Colonic mucosa (tissue), 4 donors: ENCODE measurements at regions not wholly inside any gene's neighbourhood (a gene's known extent, or its start where the extent isn't known, plus 50 kb on each side); places are given as distances from the start of the nearest gene placed in this dataset.

Source experiments
- DNase-seq: peaks from one replicate; pipeline ENCODE4 v3.0.0-alpha.2; 2020
- H3K27ac ChIP-seq: fragments of 200-600 bp; one replicate; pipeline ENCODE4 v1.8.0; 2021
- H3K27me3 ChIP-seq: fragments of 200-600 bp; one replicate; pipeline ENCODE4 v1.8.0; 2021
- H3K36me3 ChIP-seq: fragments of 200-600 bp; one replicate; pipeline ENCODE4 v1.8.0; 2021
- H3K4me1 ChIP-seq: fragments of 200-600 bp; one replicate; pipeline ENCODE4 v1.8.0; 2021; ENCODE audit warnings: mild to moderate bottlenecking
- H3K4me3 ChIP-seq: fragments of 200-600 bp; one replicate; pipeline ENCODE4 v1.8.0; 2021
- H3K9ac ChIP-seq, 2 donors: one replicate each; pipeline ENCODE4 v1.7.0; 2013; ENCODE audit warnings: control low read depth in 2 of 2, low read depth in 2 of 2, low read length in 2 of 2
- H3K9me3 ChIP-seq: fragments of 200-600 bp; one replicate; pipeline ENCODE4 v1.8.0; 2021
- intact Hi-C: fragments of 100-400 bp; cut with DNase I; formaldehyde crosslinking; loops from one replicate; pipeline ENCODE4 v1.14.1; 2022
- TF ChIP-seq, protein P1 (sequence below): fragments of 200-600 bp; IDR thresholded peaks from one replicate; pipeline ENCODE4 v1.8.0; 2022; ENCODE audit warnings: antibody characterized with exemption, mild to moderate bottlenecking
- donor health status: healthy.
- donor health status: DM: no; HTN: no; CAD: no.
- donor health status: DM: no; HTN: no; CAD: no.

GRCh38 chr2:120947982-120948661 is 212.5 kb downstream of the GLI2 start:
- no peak for DNase-seq
- Histone ChIP-seq H3K27ac (no peak overlapping the region), H3K9ac (no peak overlapping the region), H3K9me3 (no peaks in the 10 kb centered on the region), H3K4me1 (no peaks in the 10 kb centered on the region), H3K36me3 (no peaks in the 10 kb centered on the region), H3K4me3 (no peak overlapping the region), H3K27me3 (no peaks in the 10 kb centered on the region)
- intact Hi-C loops = loop anchor here (10.0 kb wide), 1 partner anchor 213 kb away; the partner anchor contains the start of gene GLI2
- TF ChIP-seq, protein P1, sequence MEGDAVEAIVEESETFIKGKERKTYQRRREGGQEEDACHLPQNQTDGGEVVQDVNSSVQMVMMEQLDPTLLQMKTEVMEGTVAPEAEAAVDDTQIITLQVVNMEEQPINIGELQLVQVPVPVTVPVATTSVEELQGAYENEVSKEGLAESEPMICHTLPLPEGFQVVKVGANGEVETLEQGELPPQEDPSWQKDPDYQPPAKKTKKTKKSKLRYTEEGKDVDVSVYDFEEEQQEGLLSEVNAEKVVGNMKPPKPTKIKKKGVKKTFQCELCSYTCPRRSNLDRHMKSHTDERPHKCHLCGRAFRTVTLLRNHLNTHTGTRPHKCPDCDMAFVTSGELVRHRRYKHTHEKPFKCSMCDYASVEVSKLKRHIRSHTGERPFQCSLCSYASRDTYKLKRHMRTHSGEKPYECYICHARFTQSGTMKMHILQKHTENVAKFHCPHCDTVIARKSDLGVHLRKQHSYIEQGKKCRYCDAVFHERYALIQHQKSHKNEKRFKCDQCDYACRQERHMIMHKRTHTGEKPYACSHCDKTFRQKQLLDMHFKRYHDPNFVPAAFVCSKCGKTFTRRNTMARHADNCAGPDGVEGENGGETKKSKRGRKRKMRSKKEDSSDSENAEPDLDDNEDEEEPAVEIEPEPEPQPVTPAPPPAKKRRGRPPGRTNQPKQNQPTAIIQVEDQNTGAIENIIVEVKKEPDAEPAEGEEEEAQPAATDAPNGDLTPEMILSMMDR = no peak

DNA sequence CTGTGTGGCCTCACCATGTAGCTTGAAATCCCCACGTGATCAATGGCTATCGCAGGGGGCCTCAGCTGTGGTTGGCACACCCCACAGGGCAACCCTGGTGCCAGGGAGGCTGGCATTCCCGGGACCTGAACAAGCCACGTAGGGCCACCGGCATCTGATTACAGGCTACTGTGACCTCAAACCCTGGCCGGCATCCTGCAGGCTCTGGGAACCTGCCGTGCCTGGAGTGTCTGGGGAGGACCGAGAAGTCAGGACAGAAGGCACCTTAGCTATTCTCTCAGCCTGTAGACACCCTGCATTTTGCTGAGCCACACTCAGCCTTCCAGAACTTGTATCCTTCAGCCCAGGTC is 213.0 kb downstream of the GLI2 start:
- H3K9me3 ChIP-seq = no peaks in the 10 kb centered on the region
- H3K4me3 ChIP-seq = no peak overlapping the region
- intact Hi-C loops = loop anchor here (10.0 kb wide), 1 partner anchor 214 kb away; the partner anchor contains the start of gene GLI2
- no peak overlapping the region for H3K27ac ChIP-seq
- H3K4me1 ChIP-seq = no peaks in the 10 kb centered on the region
- H3K27me3 ChIP-seq = no peaks in the 10 kb centered on the region
- DNase-seq = no peak
- H3K9ac ChIP-seq = no peak overlapping the region
- no peaks in the 10 kb centered on the region for H3K36me3 ChIP-seq
- TF ChIP-seq, protein P1 = no peak

DNA sequence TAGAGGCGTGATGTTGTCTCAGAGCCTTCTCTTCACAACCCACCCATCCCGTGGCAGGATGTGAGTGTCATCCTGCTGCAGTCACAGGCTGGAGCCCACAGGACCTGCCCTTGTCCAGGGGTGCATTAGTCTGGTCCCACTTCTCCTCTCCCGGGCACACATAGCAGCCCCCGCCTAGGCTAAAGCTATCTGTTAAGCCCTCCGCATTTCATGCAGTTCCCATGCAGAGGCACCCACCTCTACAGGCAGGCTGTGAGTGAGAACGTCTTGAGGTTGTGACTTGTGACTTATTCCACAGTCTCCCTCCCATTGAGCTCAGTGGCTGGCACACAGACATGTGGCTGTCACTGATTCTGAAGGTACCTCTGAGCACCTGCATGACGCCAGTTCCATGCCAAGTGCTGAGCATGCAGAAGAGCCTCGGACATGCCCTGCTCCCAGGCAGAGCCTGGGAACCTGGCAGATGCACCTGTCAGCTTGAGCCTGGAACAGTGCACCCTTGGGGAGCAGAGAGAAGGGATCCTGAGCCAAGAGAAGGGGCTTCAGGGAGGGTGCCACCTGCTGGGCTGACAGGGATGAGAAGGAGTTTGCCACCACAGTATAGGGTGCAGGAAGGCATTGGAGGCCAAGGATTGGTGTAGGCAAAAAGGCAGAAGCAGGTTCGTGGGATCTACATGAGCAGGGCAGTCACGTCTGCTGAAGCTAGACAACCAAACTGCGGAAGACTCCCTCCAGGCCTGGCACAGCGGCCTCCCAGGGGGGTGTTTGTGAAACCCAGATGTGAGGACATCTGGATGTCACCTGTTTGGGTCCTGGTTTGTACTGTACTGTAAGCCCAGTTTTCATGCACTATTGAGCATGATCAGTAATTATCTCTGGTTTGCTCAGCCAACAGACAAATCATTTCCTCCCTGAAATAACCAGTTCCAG is 213.6 kb downstream of the GLI2 start:
- no peak overlapping the region for H3K9ac ChIP-seq
- TF ChIP-seq, protein P1 = peak; percentile 11
- DNase-seq = peak; percentile 30

DNA sequence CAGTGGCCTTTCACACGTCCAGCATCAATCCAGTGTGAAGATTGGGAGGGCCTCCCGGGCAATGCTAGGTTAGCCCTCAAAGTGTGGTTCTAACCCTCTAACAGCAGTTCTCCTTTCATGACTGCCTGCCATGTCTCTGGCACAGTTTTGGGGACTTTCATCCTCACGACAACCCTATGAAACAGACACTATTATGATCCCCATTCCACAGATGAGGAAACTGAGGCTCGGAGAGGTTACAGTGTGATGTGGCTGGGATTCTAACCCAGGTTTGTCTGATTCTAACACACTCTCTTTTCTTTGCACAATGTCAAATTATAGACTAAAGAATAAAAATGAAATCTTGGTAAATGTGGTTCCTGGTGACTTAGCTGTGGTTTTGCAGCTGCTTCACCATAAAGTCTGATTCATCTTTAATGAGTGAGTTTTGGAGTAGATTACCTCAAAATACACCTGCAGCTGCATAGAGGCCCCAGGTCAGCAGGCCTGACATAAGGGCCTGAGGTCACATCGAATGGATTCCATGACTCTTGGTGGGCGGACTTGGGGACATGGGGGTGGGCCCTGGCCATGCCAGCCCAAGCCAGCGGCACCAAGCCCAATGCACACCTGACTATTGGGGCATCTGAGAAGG is 214.4 kb downstream of the GLI2 start:
- intact Hi-C loops = loop anchor here (10.0 kb wide), 3 partner anchors 125 to 255 kb away; partner anchors contain the start of gene GLI2
- Histone ChIP-seq H3K4me3 (no peak overlapping the region), H3K9me3 (no peaks in the 10 kb centered on the region), H3K27ac (no peak overlapping the region), H3K36me3 (no peaks in the 10 kb centered on the region), H3K9ac (no peak overlapping the region), H3K27me3 (no peaks in the 10 kb centered on the region), H3K4me1 (no peaks in the 10 kb centered on the region)
- TF ChIP-seq, protein P1 = no peak
- no peak for DNase-seq

More for the DNA sequence above, 213.6 kb downstream of the GLI2 start:
- no peaks in the 10 kb centered on the region for H3K27me3 ChIP-seq
- H3K4me1 ChIP-seq = no peaks in the 10 kb centered on the region
- no peak overlapping the region for H3K27ac ChIP-seq
- H3K36me3 ChIP-seq = no peaks in the 10 kb centered on the region
- no peaks in the 10 kb centered on the region for H3K9me3 ChIP-seq
- H3K4me3 ChIP-seq = no peak overlapping the region
- intact Hi-C loops = loop anchor here (10.0 kb wide), 1 partner anchor 214 kb away; the partner anchor contains the start of gene GLI2

DNA sequence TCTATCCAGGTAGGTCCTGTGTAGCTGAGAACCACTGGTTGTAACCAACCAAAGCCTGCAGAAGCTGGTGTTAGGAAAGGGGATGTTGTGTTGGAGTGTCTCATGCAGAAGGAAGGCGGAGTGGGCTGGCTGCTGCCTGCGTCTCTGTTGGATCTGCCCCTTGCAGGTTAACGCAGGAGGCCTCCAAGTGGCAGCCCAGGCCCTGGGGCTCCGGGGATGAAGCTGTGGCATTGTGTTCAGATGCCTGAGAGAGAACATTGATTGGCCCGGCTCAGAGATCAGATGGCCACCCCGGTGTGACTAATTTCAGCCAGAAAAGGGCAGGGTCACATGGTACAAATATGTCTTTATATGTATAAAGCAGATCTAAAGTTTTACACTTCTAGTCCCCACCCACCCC is 216.0 kb downstream of the GLI2 start:
- H3K4me3 ChIP-seq = no peak overlapping the region
- no peaks in the 10 kb centered on the region for H3K9me3 ChIP-seq
- no peak overlapping the region for H3K27ac ChIP-seq
- no peaks in the 10 kb centered on the region for H3K27me3 ChIP-seq
- DNase-seq = no peak
- H3K4me1 ChIP-seq = no peaks in the 10 kb centered on the region
- H3K36me3 ChIP-seq = no peaks in the 10 kb centered on the region
- H3K9ac ChIP-seq = no peak overlapping the region
- intact Hi-C loops = loop anchor here (10.0 kb wide), 2 partner anchors 123 to 257 kb away; no protein-coding TSS in a partner anchor
- TF ChIP-seq, protein P1 = no peak
